PC-3 (cell line): ENCODE measurements at regions not wholly inside any gene's neighbourhood (a gene's known extent, or its start where the extent isn't known, plus 50 kb on each side); places are given as distances from the start of the nearest gene placed in this dataset.

Source experiments
- EZH2 ChIP-seq: fragments of 300-600 bp; sonication (generic); IDR thresholded peaks from one replicate; pipeline ENCODE4 v1.6.1; 2017; ENCODE audit warnings: antibody characterized with exemption, mild to moderate bottlenecking, low read length; ENCODE audit not compliant: unreplicated experiment
- EZH2phosphoT487 ChIP-seq: fragments of 300-600 bp; sonication (generic); IDR thresholded peaks from 2 replicates; pipeline ENCODE4 v1.6.1; 2018; ENCODE audit warnings: mild to moderate bottlenecking, antibody characterized with exemption, low read length, borderline replicate concordance
- TF ChIP-seq, protein P1 (sequence below): fragments of 300-600 bp; sonication (generic); conservative IDR thresholded peaks from 2 replicates; pipeline ENCODE4 v1.5.1; 2017; ENCODE audit warnings: antibody characterized with exemption, low read depth, mild to moderate bottlenecking, low read length

- TF ChIP-seq, protein P1, sequence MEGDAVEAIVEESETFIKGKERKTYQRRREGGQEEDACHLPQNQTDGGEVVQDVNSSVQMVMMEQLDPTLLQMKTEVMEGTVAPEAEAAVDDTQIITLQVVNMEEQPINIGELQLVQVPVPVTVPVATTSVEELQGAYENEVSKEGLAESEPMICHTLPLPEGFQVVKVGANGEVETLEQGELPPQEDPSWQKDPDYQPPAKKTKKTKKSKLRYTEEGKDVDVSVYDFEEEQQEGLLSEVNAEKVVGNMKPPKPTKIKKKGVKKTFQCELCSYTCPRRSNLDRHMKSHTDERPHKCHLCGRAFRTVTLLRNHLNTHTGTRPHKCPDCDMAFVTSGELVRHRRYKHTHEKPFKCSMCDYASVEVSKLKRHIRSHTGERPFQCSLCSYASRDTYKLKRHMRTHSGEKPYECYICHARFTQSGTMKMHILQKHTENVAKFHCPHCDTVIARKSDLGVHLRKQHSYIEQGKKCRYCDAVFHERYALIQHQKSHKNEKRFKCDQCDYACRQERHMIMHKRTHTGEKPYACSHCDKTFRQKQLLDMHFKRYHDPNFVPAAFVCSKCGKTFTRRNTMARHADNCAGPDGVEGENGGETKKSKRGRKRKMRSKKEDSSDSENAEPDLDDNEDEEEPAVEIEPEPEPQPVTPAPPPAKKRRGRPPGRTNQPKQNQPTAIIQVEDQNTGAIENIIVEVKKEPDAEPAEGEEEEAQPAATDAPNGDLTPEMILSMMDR: no peak
- TF ChIP-seq EZH2 (no peak), EZH2phosphoT487 (no peak)
These were observed 108.9 kb upstream of the CIBAR2 start for GRCh38 chr16:85220964-85221731.
